DMS79 (cell line): ENCODE measurements at regions not wholly inside any gene's neighbourhood (a gene's known extent, or its start where the extent isn't known, plus 50 kb on each side); places are given as distances from the start of the nearest gene placed in this dataset.
"Not testable (repeated sequence)": the region's sequence is repeated elsewhere in the genome, so short reads cannot be mapped to it uniquely, and the experiment has no call there.

Source experiments
- DNase-seq: peaks from one replicate; lab custom pipeline; 2025; lab: John Stamatoyannopoulos, UW

GRCh38 chr2:82796132-82796531, 1662.9 kb downstream of the SUCLG1 start:
- DNase-seq, result no peak

- DNase-seq, result no peak
Observed at GRCh38 chr2:82795446-82795845, 1663.6 kb downstream of the SUCLG1 start.

DNA sequence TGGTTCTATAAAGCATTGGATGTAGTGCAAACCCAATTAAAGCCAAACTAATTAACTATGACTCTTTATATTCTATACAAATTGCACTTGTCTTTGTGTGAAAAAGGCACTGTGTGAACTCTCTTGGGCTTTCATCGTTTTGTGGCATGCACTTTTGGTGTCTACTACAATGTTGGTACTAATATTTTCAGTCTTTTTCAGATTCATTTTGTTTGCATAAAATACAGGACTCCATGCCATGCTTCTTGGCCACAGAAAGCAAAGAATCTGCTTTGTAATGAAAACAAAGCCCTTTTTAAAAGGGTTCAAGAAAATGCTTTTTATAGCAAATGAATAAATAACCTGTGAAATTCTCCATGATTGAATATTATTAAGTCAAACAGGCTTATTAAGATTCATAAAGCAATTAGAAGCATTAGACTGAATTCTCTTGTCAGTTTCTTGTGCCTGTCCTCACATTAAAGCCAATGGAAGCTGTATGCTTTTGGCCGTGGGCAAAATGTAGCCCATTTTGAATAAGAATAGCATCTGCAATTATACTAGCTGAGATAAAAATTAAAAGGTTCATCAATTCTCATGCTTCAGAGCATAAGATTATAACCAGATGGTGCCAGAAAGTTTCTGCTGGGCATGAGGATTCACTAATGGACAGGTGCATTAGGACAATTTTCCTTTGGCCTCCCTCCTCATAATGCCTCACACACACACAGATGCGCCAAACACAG, 1665.2 kb downstream of the SUCLG1 start:
- no peak for DNase-seq

GRCh38 chr2:82792316-82792715, 1666.8 kb downstream of the SUCLG1 start:
- DNase-seq, result no peak

GRCh38 chr2:82790206-82791021, 1668.7 kb downstream of the SUCLG1 start:
- DNase-seq, result no peak

DNA sequence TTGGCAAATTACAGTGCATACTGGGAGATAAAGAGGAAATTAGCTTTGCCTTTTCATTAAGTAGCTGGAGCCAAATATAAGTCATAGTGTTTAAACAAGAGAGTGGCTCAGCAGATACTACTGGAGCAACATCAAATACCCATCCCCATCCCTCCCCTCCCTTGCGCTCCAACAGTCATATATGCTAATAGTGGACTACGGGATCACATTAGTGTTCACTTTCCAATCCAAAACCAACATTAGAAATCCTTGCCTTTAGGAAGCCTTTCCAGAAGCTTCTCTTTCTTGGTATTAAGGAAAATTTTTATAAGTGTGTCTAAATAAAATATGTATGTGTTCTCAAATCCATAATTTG, 1669.3 kb downstream of the SUCLG1 start:
- DNase-seq, result no peak

- no peak for DNase-seq
Observed at GRCh38 chr2:82781176-82781915, 1677.7 kb downstream of the SUCLG1 start.

DNA sequence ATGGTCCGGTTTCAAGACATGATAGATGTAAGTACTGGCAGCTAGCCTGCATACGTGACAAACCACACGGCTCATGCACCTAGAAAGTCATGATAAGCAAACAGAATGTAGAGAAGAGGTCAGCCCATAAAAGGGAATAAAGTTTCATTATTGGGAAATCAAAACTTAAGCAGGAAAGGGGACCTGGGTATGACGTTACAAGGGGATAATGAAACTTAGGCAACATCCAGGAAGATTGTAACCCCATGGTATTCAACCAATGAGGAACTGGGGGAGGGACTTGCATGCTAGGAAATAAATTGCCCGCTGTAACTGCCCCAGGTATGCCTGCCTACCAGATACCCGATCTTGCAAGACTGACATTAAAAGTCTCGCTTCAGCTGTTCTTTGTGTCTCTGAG, 1679.0 kb downstream of the SUCLG1 start:
- no peak for DNase-seq

DNA sequence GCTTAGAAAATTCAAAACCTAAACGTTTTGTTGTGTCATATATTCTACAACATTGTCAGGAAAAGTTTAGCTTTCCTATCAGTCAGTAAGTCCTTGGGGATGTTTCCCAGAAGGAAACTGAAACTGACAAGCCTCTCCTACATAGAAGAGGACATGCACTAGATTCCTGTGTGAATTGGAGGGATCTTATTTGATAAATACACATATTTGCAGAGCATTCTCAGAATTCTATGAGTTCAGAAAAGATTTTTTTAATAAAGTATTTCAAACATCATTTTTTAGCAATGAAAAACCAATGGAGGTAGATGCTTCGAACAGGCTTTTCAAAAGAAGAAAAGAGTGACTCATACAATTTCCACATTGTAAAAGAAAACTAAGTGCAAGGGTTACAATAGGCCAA, 1706.7 kb downstream of the SUCLG1 start:
- DNase-seq, result no peak

DNA sequence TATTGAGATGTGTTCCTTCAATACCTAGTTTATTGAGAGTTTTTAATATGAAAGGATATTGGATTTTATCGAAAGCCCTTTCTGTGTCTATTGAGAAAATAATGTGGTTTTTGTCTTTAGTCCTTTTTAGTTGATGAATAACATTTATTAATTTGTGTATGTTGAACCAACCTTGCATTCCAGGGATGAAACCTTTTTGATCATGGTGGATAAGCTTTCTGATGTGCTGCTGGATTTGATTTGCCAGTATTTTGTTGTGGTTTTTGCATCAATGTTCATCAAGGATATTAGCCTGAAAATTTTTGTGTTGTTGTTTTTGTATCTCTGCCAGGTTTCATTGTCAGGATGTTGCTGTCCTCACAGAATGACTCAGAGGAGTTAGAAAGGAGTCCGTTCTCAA, 1710.4 kb downstream of the SUCLG1 start:
- no peak for DNase-seq

DNA sequence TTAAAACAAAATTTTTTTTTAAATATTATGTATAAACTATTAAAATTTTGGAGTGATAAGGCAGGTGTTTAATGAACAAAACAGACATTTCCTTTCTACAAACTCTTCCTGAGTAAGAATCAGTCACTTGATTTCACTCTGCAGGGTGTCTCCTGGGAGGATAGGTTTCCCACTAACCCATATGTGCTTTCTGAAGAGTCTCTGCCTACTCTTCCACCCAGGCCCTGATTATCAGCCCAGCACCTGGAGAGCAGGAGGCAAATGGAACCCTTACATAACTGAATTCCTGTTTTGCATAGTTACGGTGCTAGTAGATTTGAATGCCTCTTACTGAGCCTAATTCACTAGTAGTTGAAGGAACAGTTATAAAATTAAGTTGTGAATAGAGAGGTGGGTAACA, 1718.6 kb downstream of the SUCLG1 start:
- no peak for DNase-seq

GRCh38 chr2:82737965-82738364, 1721.1 kb downstream of the SUCLG1 start:
- DNase-seq, result not testable (repeated sequence)

GRCh38 chr2:82735336-82735735, 1723.7 kb downstream of the SUCLG1 start:
- DNase-seq, result no peak

DNA sequence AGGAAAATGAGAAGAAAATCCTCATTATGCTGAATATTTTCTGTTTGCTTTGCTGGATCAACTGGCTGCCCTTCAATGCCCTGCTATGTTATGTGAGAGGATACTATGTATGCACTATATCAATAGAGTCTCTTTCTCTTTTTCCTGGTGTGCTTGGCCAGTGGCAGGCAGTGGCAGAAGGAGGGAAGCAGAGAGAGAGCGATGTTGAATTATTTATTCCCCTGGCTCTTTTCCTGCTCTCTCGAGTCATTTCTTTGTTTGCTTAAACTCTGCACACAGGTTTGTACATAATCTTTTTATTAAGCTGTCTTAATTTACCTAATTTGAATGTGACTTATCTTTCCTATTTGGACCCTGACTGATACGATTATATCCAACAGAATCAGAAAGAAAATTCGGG, 1727.3 kb downstream of the SUCLG1 start:
- no peak for DNase-seq

DNA sequence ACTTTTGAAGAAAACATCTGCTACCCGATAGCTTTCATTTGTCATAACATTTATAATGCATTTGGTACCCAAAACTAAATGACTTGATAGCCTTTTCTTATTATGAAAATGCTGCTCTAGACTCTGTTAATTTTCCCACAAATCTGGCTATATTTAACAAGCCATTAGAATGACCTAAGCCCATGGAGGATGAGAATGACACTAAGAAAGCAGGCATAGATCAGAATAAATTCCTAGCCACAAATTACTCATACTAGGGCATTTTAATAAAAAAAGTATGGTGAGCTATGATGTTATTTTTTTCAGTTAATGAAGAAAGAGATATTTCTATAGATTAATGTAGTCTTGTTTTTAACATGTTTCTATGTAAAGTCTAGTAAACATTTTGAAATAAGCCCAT, 1728.3 kb downstream of the SUCLG1 start:
- no peak for DNase-seq

- DNase-seq, result no peak
Observed at GRCh38 chr2:82728090-82728489, 1731.0 kb downstream of the SUCLG1 start.

GRCh38 chr2:82708681-82709080, 1750.4 kb downstream of the SUCLG1 start:
- DNase-seq, result no peak

- DNase-seq, result no peak
Observed at GRCh38 chr2:82697231-82697630, 1761.8 kb downstream of the SUCLG1 start.

- DNase-seq, result no peak
Observed at GRCh38 chr2:82694431-82694830, 1764.6 kb downstream of the SUCLG1 start.

DNA sequence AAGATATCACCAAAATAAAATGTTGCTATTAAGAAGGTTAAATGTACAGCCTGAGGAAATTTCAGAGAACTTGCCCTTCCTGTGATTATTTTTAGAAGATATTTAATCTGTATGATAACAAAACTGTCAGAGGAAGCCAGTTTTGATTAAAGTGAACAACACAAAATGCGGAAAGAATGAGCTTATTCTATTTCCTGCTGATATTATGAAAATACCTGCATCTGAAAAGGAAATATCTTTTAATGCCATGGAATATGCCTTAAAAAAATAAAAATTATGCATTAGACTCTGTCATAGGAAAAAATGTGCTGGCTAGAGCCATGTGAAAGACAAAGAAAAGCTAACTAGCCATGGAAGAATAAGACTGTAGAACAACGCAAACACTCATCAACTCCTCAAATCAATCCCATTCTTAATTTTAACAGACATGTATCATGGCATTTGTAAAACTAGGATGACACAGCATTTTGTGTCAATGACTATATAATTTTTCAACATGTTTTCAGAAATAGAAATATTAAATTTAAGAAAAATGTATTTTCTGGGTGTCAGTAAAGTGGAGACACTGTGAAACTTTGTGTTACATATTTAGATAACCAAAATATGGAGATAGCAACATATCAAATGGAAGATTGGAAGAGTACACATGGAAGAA, 1768.2 kb downstream of the SUCLG1 start:
- DNase-seq, result no peak

DNA sequence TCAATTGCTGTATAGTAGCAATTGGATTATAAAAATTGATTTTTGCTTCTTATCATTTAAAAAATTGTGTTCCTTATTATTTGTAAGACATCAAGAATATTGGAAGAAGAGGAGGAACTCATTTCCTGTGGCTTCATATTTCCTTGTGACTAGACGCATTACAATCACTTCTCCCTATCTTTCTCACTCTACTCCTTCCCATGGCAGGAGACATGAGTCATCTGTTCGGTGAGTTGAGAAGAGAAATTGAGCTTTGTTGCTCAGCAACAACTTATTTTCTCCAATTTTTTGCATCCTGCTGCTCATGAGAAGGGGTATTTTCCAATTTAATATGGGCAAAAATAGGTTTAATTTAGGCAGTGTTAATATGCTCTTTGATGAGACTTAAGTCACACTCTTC, 1783.9 kb downstream of the SUCLG1 start:
- DNase-seq, result no peak

DNA sequence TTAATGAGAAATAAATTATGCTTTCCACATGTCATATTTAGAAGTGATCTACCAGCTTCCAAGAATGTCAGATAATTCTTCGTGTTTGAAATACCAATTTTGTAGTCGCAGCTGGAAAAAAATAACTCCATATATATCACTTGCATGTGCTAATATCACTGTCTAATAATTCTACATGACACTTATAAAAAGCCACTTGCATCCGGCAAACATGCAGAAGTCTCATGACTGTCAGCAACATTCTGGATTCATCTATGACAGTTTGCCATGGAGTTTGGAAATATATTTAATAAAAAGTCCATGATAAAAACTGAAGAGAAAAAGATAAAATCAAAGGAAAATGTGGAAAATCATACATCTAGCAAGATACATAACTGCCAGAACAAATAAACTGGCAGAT, 1784.4 kb downstream of the SUCLG1 start:
- DNase-seq, result no peak
